ENCODE measurements at regions not wholly inside any gene's neighbourhood (a gene's known extent, or its start where the extent isn't known, plus 50 kb on each side); places are given as distances from the start of the nearest gene placed in this dataset.

GRCh38 chr13:29991343-29991742 is 140.9 kb upstream of the UBL3 start:
- DNase-seq: no peak

- DNase-seq: no peak
Measured at GRCh38 chr13:29987340-29987739, 136.9 kb upstream of the UBL3 start.

GRCh38 chr13:29980339-29980738 is 129.9 kb upstream of the UBL3 start:
- DNase-seq: no peak

GRCh38 chr13:29978211-29978610 is 127.8 kb upstream of the UBL3 start:
- no peak for DNase-seq

GRCh38 chr13:29977476-29978120 is 127.2 kb upstream of the UBL3 start:
- no peak for DNase-seq

GRCh38 chr13:29976535-29976934 is 126.1 kb upstream of the UBL3 start:
- DNase-seq: no peak

GRCh38 chr13:29975283-29975682 is 124.9 kb upstream of the UBL3 start:
- DNase-seq: no peak

GRCh38 chr13:29969286-29969685 is 118.9 kb upstream of the UBL3 start:
- no peak for DNase-seq

GRCh38 chr13:29964181-29964845 is 113.9 kb upstream of the UBL3 start:
- no peak for DNase-seq

GRCh38 chr13:29963089-29963488 is 112.7 kb upstream of the UBL3 start:
- no peak for DNase-seq

GRCh38 chr13:29961036-29961670 is 110.7 kb upstream of the UBL3 start:
- no peak for DNase-seq

GRCh38 chr13:29959603-29960002 is 109.2 kb upstream of the UBL3 start:
- no peak for DNase-seq

- DNase-seq: no peak
Measured at GRCh38 chr13:29959086-29959485, 108.7 kb upstream of the UBL3 start.

- DNase-seq: no peak
Measured at GRCh38 chr13:29958476-29958875, 108.1 kb upstream of the UBL3 start.

- no peak for DNase-seq
Measured at GRCh38 chr13:29957320-29957719, 106.9 kb upstream of the UBL3 start.

GRCh38 chr13:29956853-29957252 is 106.4 kb upstream of the UBL3 start:
- no peak for DNase-seq

- DNase-seq: no peak
Measured at GRCh38 chr13:29955137-29955650, 104.8 kb upstream of the UBL3 start.

GRCh38 chr13:29954082-29955028 is 103.9 kb upstream of the UBL3 start:
- DNase-seq: no peak

GRCh38 chr13:29953542-29953941 is 103.1 kb upstream of the UBL3 start:
- DNase-seq: no peak

- no peak for DNase-seq
Measured at GRCh38 chr13:29952245-29952644, 101.8 kb upstream of the UBL3 start.

- no peak for DNase-seq
Measured at GRCh38 chr13:29948791-29949190, 98.4 kb upstream of the UBL3 start.

- no peak for DNase-seq
Measured at GRCh38 chr13:29948244-29948643, 97.8 kb upstream of the UBL3 start.

GRCh38 chr13:29947839-29948238 is 97.4 kb upstream of the UBL3 start:
- DNase-seq: no peak
